Stimulated activated CD4-positive, alpha-beta T cell treated with anti-CD3 and anti-CD28 coated beads, Interleukin-1b, Interleukin-23, amount 100 ng/mL, for 1 hour (primary cell): ENCODE measurements at regions not wholly inside any gene's neighbourhood (a gene's known extent, or its start where the extent isn't known, plus 50 kb on each side); places are given as distances from the start of the nearest gene placed in this dataset.
"Not testable (repeated sequence)": the region's sequence is repeated elsewhere in the genome, so short reads cannot be mapped to it uniquely, and the experiment has no call there.

Experiments
- DNase-seq, 2 donors: peaks; one replicate each; pipeline ENCODE4 v3.0.0-alpha.2; 2020; ENCODE audit warnings: low read depth in 2 of 2

DNA sequence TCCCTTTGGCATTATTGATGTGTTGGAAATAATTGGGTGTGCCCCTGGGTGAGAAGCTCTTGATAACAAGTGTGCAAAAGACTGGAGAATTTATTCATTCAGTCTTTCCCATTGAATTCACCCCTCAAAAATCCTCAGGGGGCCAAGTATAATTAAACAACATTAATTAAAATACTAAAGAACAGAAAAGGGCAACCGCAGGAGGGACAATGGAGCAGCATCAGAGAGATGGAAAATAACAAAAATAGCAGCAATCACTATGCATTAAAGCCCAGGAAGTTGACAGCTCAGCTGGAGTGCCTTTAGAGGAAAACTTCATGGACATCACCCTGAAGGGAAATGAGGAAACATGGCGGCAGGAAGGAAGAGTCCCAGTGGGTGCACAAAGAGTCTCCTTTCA is 227.6 kb downstream of the MINAR1 start:
- DNase-seq: no peak

GRCh38 chr15:79661411-79661810 is 229.3 kb downstream of the MINAR1 start:
- no peak for DNase-seq

- no peak for DNase-seq
Observed at GRCh38 chr15:79673416-79674123, 223.2 kb downstream of the MTHFS start.

DNA sequence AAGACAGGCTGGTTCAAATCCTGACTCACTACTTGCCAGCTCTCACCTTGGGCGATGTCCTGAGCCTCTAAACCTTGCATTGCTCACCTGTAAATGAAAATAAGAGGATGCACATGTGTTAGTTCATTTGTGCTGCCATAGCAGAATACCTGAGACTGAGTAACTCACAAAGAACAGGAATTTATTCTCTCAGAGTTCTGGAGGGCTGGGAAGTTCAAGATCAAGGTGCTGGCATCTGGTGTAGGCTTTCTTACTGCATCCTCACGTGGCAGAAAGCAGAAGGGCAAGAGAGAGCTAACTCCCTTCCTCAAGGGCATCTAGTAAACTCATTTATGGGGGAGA is 222.7 kb downstream of the MTHFS start:
- DNase-seq: no peak

DNA sequence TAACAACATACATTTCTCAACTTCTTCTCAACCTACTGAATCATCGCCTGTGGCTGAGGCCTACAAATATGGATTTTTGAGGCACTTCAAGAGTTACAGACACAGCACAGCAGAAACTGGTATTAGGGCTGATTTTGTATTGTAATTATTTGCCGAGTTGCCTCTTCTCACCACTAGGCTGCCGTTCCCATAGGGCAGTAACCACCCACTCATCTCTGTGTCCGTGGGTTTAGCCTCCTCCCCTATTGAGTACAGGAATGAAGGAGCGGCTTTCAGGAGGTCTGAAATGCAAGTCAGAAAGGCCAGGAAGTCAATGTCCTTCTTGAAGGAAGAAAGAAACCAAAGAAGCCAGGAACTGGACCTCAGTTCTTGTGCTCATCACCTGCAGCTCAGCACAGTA is 220.8 kb downstream of the MTHFS start:
- no peak for DNase-seq

- DNase-seq: no peak
Observed at GRCh38 chr15:79676621-79677020, 220.2 kb downstream of the MTHFS start.

DNA sequence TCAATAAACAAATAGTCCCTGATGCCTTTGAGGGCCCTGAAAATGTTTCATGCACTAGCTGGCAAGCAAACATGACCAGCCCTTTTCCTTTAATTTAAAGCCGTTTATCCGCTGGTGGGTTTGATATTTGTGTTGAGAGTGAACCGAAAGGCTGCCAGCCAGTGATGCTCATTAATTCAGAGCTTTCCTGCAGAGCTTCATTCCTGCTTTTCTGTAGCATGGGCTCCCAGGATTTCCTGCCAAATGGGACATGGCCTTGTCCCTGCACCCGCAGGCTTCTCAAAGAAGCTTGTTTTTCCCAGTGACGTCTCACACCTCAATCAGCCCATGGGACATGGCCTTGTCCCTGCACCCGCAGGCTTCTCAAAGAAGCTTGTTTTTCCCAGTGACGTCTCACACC is 219.6 kb downstream of the MTHFS start:
- DNase-seq: no peak

- DNase-seq: no peak
Observed at GRCh38 chr15:79678032-79678701, 218.6 kb downstream of the MTHFS start.

DNA sequence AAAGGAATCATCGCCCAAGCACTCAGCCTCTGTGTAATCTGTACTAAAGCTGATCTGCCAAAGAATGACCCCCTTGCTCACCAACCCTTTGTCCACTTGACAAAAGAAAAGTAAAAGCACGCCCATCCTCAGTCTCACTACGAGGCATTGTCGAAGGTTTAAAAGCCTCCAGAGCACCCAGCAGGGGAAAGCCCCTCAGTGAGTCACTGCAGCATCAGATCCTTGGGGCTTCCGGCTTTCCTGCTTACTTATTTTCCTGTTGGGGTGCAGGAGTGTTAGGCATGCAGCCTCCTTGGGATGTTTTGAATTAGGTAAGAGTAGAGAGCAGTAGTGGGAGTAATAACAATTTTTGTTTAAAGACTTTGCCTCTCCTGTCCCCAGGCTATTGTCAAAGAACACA is 216.1 kb downstream of the MTHFS start:
- DNase-seq: no peak

DNA sequence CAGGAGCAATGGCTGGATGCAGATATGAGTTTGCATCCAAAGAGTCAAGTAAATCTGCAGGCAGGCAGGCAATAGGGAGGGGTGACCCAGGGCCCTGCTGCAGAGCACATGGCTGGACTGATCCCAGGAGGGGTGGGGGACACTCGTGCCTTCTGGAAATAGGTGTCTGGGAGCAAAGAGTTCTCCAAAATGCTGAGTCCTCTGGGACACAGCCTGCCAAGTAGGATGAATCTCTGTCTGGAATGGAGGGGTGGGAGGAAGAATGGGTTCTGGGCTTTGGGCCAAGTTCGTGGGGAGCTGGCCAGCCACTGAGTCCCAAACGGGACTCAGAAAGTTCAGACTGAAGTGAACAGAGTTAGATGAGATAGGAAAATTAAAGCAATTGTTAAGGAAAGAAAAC is 214.5 kb downstream of the MTHFS start:
- DNase-seq: no peak

DNA sequence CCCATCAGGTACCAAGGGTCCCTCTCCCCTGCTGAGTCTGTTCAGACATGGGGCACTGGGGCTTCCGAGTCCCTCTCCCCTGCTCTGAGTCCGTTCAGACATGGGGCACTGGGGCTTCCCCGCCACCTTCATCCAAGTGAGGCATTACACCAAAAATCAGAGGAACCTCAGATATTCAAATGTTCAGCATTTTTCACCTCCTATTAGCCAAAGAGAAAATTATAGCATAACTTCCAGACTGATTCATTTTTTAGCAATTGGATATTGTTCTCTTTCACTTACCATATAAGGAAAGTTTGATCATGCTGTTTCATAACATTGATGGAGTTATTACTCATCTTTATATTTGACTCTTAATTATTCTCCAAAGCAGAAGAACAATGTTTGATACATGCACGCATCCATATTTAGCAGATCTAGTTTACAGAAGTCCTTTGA is 213.9 kb downstream of the MTHFS start:
- DNase-seq: no peak

- no peak for DNase-seq
Observed at GRCh38 chr15:79689030-79689429, 207.8 kb downstream of the MTHFS start.

DNA sequence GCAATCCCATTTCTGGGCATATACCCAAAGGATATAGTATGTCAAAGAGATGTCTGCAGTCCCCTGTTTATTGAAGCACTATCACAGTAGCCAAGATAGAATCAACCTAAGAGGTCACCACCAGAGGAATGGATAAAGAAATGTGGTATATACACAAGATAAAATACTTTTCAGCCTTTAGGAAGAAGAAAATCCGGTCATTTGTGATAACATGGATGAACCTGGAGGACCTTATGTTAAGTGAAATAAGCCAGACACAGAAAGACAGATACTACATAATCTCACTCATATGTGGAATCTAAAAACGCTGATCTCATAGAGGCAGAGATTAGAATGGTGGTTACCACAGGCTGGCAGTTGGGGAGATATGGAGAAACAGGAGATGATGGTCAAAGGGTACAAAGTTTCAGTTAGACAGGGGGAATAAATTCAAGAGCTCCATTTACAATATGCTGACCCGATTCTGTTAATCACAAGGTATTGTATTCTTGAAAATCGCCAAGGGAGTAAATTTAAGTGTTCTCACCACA is 195.8 kb downstream of the MTHFS start:
- no peak for DNase-seq

GRCh38 chr15:79702621-79703020 is 194.2 kb downstream of the MTHFS start:
- DNase-seq: no peak

DNA sequence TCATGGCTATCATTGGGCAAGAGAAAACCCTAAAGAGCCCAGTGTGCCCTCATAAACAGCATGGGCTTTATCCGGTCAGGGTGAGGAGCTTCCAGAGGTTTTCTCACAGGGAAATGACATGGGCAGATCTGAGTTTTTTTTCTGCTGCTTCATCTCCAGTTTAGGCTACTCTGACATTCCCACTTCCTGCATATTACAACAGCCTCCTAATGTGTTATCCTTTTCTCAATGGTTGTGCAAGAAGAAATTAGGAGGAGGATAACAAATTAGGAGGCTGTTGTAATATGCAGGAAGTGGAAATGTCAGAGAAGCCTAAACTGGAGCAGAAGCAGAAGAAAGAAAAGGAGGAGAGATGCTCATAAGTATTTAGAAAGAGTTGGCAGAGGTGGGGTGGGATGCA is 175.6 kb downstream of the MTHFS start:
- no peak for DNase-seq

DNA sequence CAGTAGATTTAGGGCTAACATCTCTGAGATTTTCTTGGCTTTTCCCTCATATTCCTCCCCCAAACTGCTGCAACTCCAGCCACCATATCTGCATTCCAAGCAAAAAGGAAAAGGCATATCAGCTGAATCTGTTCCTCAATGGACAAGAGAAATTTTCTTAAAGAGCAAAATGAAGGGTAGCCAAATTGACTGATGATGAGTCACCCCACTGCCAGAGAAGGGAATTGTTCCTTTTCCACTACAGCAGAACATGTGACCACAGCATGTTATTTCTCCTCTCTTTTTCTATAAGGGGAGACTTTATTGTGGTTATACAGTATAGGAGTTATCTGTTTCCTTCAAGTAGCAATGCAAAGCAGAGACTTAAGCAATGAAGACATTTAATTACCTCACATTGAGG is 172.5 kb downstream of the MTHFS start:
- no peak for DNase-seq

GRCh38 chr15:79724804-79725203 is 172.0 kb downstream of the MTHFS start:
- no peak for DNase-seq

GRCh38 chr15:79728867-79729266 is 167.9 kb downstream of the MTHFS start:
- no peak for DNase-seq

- DNase-seq: no peak
Observed at GRCh38 chr15:79736435-79737000, 160.3 kb downstream of the MTHFS start.

- DNase-seq: no peak
Observed at GRCh38 chr15:79738143-79738542, 158.7 kb downstream of the MTHFS start.

DNA sequence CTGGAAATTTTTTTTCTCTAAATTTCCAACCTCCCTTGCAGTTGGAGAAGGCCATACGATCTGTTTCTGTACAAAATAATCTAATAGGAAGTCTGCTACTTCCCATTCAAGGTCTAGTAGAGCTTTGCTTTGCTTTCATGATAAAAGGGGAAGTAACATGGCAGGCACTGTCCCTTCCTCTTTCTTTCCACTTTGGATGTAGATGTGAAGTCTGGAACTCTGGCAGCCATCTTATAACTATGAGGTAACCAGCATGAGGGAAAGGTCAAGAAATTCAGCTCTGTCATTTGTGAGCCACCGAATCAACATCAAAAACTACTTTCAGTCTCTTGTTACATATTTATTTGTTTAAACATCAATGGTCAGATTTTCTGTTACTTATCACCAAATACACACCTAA is 156.3 kb downstream of the MTHFS start:
- no peak for DNase-seq

DNA sequence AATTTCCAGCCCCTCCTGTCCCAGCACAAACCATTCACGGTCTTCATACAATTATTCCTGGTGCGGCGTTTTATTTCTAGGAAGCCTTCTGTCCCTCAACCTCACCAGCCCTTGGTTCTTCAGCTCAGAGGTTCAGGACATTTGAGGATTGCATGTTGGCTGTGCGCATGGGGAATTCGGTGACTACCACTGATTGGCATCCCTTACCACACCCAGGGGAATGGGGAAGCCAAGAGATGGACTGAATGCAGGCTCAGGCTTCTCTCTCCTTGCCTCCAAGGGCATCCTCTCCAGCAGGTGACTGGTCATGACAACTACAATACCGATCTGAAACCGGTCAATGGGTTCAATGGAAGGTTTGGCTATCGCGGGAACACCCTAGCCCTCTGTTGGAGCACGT is 153.8 kb downstream of the MTHFS start:
- DNase-seq: no peak

GRCh38 chr15:79744485-79744884 is 152.3 kb downstream of the MTHFS start:
- DNase-seq: not testable (repeated sequence)
